Cardiac muscle cell (in vitro differentiated cells and primary cell): ENCODE measurements at regions not wholly inside any gene's neighbourhood (a gene's known extent, or its start where the extent isn't known, plus 50 kb on each side); places are given as distances from the start of the nearest gene placed in this dataset.

ENCODE experiments used
- DNase-seq, 2 donors: peaks; one replicate each; pipeline versions ENCODE4 v3.0.0 to v3.0.0-alpha.2; 2010 to 2017; ENCODE audit warnings: low read depth in 1 of 2, low spot score in 1 of 2
- H3K27ac ChIP-seq: fragments of 200-600 bp; sonication (generic); 2 replicates; pipeline ENCODE4 v1.5.1; 2016
- H3K27me3 ChIP-seq: fragments of 200-600 bp; sonication (generic); 2 replicates; pipeline ENCODE4 v1.6.0; 2016; ENCODE audit warnings: control low read depth
- H3K36me3 ChIP-seq: fragments of 200-600 bp; sonication (generic); 2 replicates; pipeline ENCODE4 v1.5.1; 2016; ENCODE audit warnings: control low read depth
- H3K4me1 ChIP-seq: fragments of 200-600 bp; sonication (generic); 2 replicates; pipeline ENCODE4 v1.8.1; 2017; ENCODE audit warnings: low read depth, mild to moderate bottlenecking, mixed run types
- H3K4me3 ChIP-seq: fragments of 200-600 bp; sonication (generic); 2 replicates; pipeline ENCODE4 v1.5.1; 2016; ENCODE audit warnings: mild to moderate bottlenecking
- H3K9me3 ChIP-seq: fragments of 200-600 bp; sonication (generic); 2 replicates; pipeline ENCODE4 v1.5.1; 2017; ENCODE audit warnings: low read depth, mild to moderate bottlenecking, control low read depth
- CTCF ChIP-seq: IDR thresholded peaks from 2 replicates; pipeline ENCODE4 v1.5.1; 2012; ENCODE audit warnings: low read depth, mild to moderate bottlenecking, low read length

- no peak for DNase-seq
- Histone ChIP-seq H3K9me3 (no peaks in the 10 kb centered on the region), H3K27ac (no peak overlapping the region), H3K27me3 (no peaks in the 10 kb centered on the region), H3K36me3 (no peaks in the 10 kb centered on the region), H3K4me1 (peaks cover 21% of the 10 kb centered on the region), H3K4me3 (no peak overlapping the region)
- no peak for TF ChIP-seq CTCF
Measured at GRCh38 chr5:124549891-124550436, 196.5 kb downstream of the ZNF608 start.

- Histone ChIP-seq H3K27ac (no peak overlapping the region), H3K27me3 (no peaks in the 10 kb centered on the region), H3K4me1 (peaks cover 6% of the 10 kb centered on the region), H3K4me3 (no peak overlapping the region), H3K36me3 (no peaks in the 10 kb centered on the region), H3K9me3 (no peaks in the 10 kb centered on the region)
- DNase-seq: peak; percentile 58 to 64
- no peak for TF ChIP-seq CTCF
Measured at GRCh38 chr5:124546643-124547042, 199.8 kb downstream of the ZNF608 start.

GRCh38 chr5:124544366-124545055 lies 201.9 kb downstream of the ZNF608 start:
- no peak for TF ChIP-seq CTCF
- no peaks in the 10 kb centered on the region for H3K9me3 ChIP-seq
- no peak overlapping the region for H3K4me3 ChIP-seq
- no peaks in the 10 kb centered on the region for H3K36me3 ChIP-seq
- H3K4me1 ChIP-seq: no peaks in the 10 kb centered on the region
- DNase-seq: no peak
- H3K27me3 ChIP-seq: no peaks in the 10 kb centered on the region
- no peak overlapping the region for H3K27ac ChIP-seq

- TF ChIP-seq CTCF: no peak
Measured at GRCh38 chr5:124538931-124539330, 207.5 kb downstream of the ZNF608 start.

GRCh38 chr5:124538191-124538590 lies 208.2 kb downstream of the ZNF608 start:
- peak in 1 of 2 donors; percentile 7 for DNase-seq
- H3K27me3 ChIP-seq: no peaks in the 10 kb centered on the region
- H3K27ac ChIP-seq: no peak overlapping the region
- TF ChIP-seq CTCF: no peak
- no peaks in the 10 kb centered on the region for H3K9me3 ChIP-seq
- H3K4me3 ChIP-seq: no peak overlapping the region
- no peaks in the 10 kb centered on the region for H3K4me1 ChIP-seq
- H3K36me3 ChIP-seq: no peaks in the 10 kb centered on the region

More at GRCh38 chr5:124538931-124539330, 207.5 kb downstream of the ZNF608 start:
- H3K27ac ChIP-seq: no peak overlapping the region
- no peaks in the 10 kb centered on the region for H3K27me3 ChIP-seq
- H3K36me3 ChIP-seq: no peaks in the 10 kb centered on the region
- H3K4me3 ChIP-seq: no peak overlapping the region
- no peaks in the 10 kb centered on the region for H3K4me1 ChIP-seq
- DNase-seq: no peak
- H3K9me3 ChIP-seq: no peaks in the 10 kb centered on the region
